Neuronal stem cell (in vitro differentiated cells): ENCODE measurements at regions not wholly inside any gene's neighbourhood (a gene's known extent, or its start where the extent isn't known, plus 50 kb on each side); places are given as distances from the start of the nearest gene placed in this dataset.

Source experiments
- DNase-seq: peaks from one replicate; pipeline ENCODE4 v3.0.0-alpha.2; 2013; ENCODE audit warnings: low spot score
- H2AFZ ChIP-seq: one replicate; pipeline ENCODE4 v1.6.1; 2013; ENCODE audit warnings: mild to moderate bottlenecking, low read length, inconsistent platforms
- H2AK5ac ChIP-seq: 2 replicates; pipeline ENCODE4 v1.6.1; 2013; ENCODE audit warnings: low read depth, mild to moderate bottlenecking, inconsistent platforms, low read length, moderate library complexity, mixed read lengths
- H2BK120ac ChIP-seq: 2 replicates; pipeline ENCODE4 v1.6.1; 2013; ENCODE audit warnings: low read depth, mild to moderate bottlenecking, inconsistent platforms, low read length, moderate library complexity, mixed read lengths
- H2BK12ac ChIP-seq: one replicate; pipeline ENCODE4 v1.6.1; 2013; ENCODE audit warnings: low read length, inconsistent platforms
- H2BK15ac ChIP-seq: 2 replicates; pipeline ENCODE4 v1.6.1; 2013; ENCODE audit warnings: mild to moderate bottlenecking, low read length, inconsistent platforms, mixed read lengths
- H2BK5ac ChIP-seq: one replicate; pipeline ENCODE4 v1.6.1; 2013; ENCODE audit warnings: inconsistent platforms, mild to moderate bottlenecking, low read length, moderate library complexity
- H3K14ac ChIP-seq: one replicate; pipeline ENCODE4 v1.6.1; 2013; ENCODE audit warnings: low read length, inconsistent platforms
- H3K18ac ChIP-seq: 2 replicates; pipeline ENCODE4 v1.6.1; 2013; ENCODE audit warnings: low read length, inconsistent platforms
- H3K23ac ChIP-seq: 2 replicates; pipeline ENCODE4 v1.6.1; 2013; ENCODE audit warnings: low read depth, mild to moderate bottlenecking, mixed read lengths, low read length, inconsistent platforms; ENCODE audit not compliant: poor library complexity
- H3K27ac ChIP-seq: replicated peaks from 3 replicates; pipeline ENCODE4 v1.5.1; 2013; ENCODE audit warnings: low read length, inconsistent platforms
- H3K27me3 ChIP-seq, 3 experiments: 2 replicates each; pipeline ENCODE4 v1.6.1; 2013; ENCODE audit warnings: low read length in 3 of 3, mild to moderate bottlenecking in 2 of 3, inconsistent platforms in 1 of 3, low read depth in 1 of 3, mixed read lengths in 1 of 3, moderate library complexity in 1 of 3; ENCODE audit not compliant: control insufficient read depth in 3 of 3, insufficient read depth in 3 of 3
- H3K36me3 ChIP-seq, 2 donors: replicated peaks in 1 of 2; 2 replicates each; pipeline ENCODE4 v1.6.1; 2013; ENCODE audit warnings: low read length in 2 of 2; ENCODE audit not compliant: control insufficient read depth in 2 of 2, insufficient read depth in 2 of 2
- H3K4ac ChIP-seq: 2 replicates; pipeline ENCODE4 v1.6.1; 2013; ENCODE audit warnings: inconsistent platforms, mild to moderate bottlenecking, low read length, moderate library complexity
- H3K4me1 ChIP-seq, 2 donors: 1 replicate in 1 of 2; 2 replicates in 1 of 2; pipeline ENCODE4 v1.6.1; 2013; ENCODE audit warnings: low read length in 2 of 2, low read depth in 1 of 2; ENCODE audit not compliant: control insufficient read depth in 2 of 2, insufficient read depth in 1 of 2
- H3K4me2 ChIP-seq: one replicate; pipeline ENCODE4 v1.6.1; 2013; ENCODE audit warnings: mild to moderate bottlenecking, low read length, inconsistent platforms; ENCODE audit not compliant: insufficient read depth, poor library complexity, severe bottlenecking
- H3K4me3 ChIP-seq, 2 donors: 2 replicates each; pipeline ENCODE4 v1.5.1; 2013; ENCODE audit warnings: low read length in 2 of 2, mild to moderate bottlenecking in 2 of 2, inconsistent platforms in 1 of 2, moderate library complexity in 1 of 2
- H3K79me1 ChIP-seq: one replicate; pipeline ENCODE4 v1.6.1; 2013; ENCODE audit warnings: low read depth, mild to moderate bottlenecking, inconsistent platforms, low read length, moderate library complexity
- H3K9ac ChIP-seq: one replicate; pipeline ENCODE4 v1.6.1; 2013; ENCODE audit warnings: mild to moderate bottlenecking, low read depth, low read length, inconsistent platforms; ENCODE audit not compliant: poor library complexity
- H3K9me3 ChIP-seq, 2 donors: replicated peaks in 1 of 2; 2 replicates each; pipeline versions ENCODE3 to v1.6.1; 2013; ENCODE audit warnings: low read length in 2 of 2, mild to moderate bottlenecking in 2 of 2, inconsistent platforms in 1 of 2, low read depth in 1 of 2, mixed read lengths in 1 of 2, moderate library complexity in 1 of 2; ENCODE audit not compliant: control insufficient read depth in 2 of 2, insufficient read depth in 1 of 2
- H4K8ac ChIP-seq: one replicate; pipeline ENCODE4 v1.6.1; 2013; ENCODE audit warnings: low read depth, mild to moderate bottlenecking, inconsistent platforms, low read length, moderate library complexity
- H4K91ac ChIP-seq: one replicate; pipeline ENCODE4 v1.6.1; 2013; ENCODE audit warnings: low read length, low read depth, mild to moderate bottlenecking, inconsistent platforms; ENCODE audit not compliant: poor library complexity
- WGBS, 2 donors: extraction: QIAGEN DNeasy Blood & Tissue Kit; methylation state at CpG; one replicate each; pipeline ENCODE4 v1.1.7; 2013; ENCODE audit warnings: missing lambda C conversion rate in 2 of 2, mixed read lengths in 1 of 2; ENCODE audit not compliant: insufficient read length in 2 of 2, insufficient replicate concordance in 1 of 2; ENCODE audit errors: extremely low coverage in 2 of 2; 5-methylcytosine and 5-hydroxymethylcytosine counted together

GRCh38 chr2:184040230-184040629 lies 558.1 kb upstream of the ZNF804A start:
- no peak overlapping the region for H2AK5ac ChIP-seq
- H3K18ac ChIP-seq = no peak overlapping the region
- no peak overlapping the region for H2BK12ac ChIP-seq
- no peak overlapping the region for H2AFZ ChIP-seq
- H2BK5ac ChIP-seq = no peak overlapping the region
- DNase-seq = no peak
- H4K8ac ChIP-seq = no peak overlapping the region
- H3K79me1 ChIP-seq = no peaks in the 10 kb centered on the region
- H3K36me3 ChIP-seq = no peaks in the 10 kb centered on the region
- H3K9me3 ChIP-seq = no peaks in the 10 kb centered on the region
- H3K4ac ChIP-seq = no peak overlapping the region
- H2BK15ac ChIP-seq = no peak overlapping the region
- no peak overlapping the region for H3K9ac ChIP-seq
- H3K27ac ChIP-seq = no peak overlapping the region
- no peak overlapping the region for H3K4me2 ChIP-seq
- WGBS, 2 donors = no CpG with 5 or more reads among the region's 1 CpG
- no peak overlapping the region for H3K4me3 ChIP-seq
- no peak overlapping the region for H2BK120ac ChIP-seq
- no peak overlapping the region for H3K23ac ChIP-seq
- no peak overlapping the region for H3K14ac ChIP-seq
- no peaks in the 10 kb centered on the region for H3K27me3 ChIP-seq
- H3K4me1 ChIP-seq = no peaks in the 10 kb centered on the region
- no peak overlapping the region for H4K91ac ChIP-seq

- Histone ChIP-seq H4K8ac (no peak overlapping the region), H2BK15ac (no peak overlapping the region), H3K4ac (no peak overlapping the region), H3K23ac (no peak overlapping the region), H3K4me2 (no peak overlapping the region), H3K9me3 (no peaks in the 10 kb centered on the region), H3K27me3 (no peaks in the 10 kb centered on the region), H3K4me1 (no peaks in the 10 kb centered on the region), H4K91ac (no peak overlapping the region), H2BK12ac (no peak overlapping the region), H2AK5ac (no peak overlapping the region), H2BK120ac (no peak overlapping the region), H3K14ac (no peak overlapping the region), H3K4me3 (no peak overlapping the region), H2BK5ac (no peak overlapping the region), H3K9ac (no peak overlapping the region), H3K79me1 (no peaks in the 10 kb centered on the region), H3K36me3 (no peaks in the 10 kb centered on the region), H2AFZ (no peak overlapping the region), H3K18ac (no peak overlapping the region), H3K27ac (no peak overlapping the region)
- WGBS, 2 donors = no CpG with 5 or more reads among the region's 3 CpGs
- no peak for DNase-seq
Observed at GRCh38 chr2:184041077-184041476, 557.3 kb upstream of the ZNF804A start.

GRCh38 chr2:184041777-184042176 lies 556.6 kb upstream of the ZNF804A start:
- Histone ChIP-seq H3K79me1 (no peaks in the 10 kb centered on the region), H3K18ac (no peak overlapping the region), H3K36me3 (no peaks in the 10 kb centered on the region), H3K4ac (no peak overlapping the region), H2BK12ac (no peak overlapping the region), H4K91ac (no peak overlapping the region), H3K4me3 (no peak overlapping the region), H3K23ac (no peak overlapping the region), H3K4me1 (no peaks in the 10 kb centered on the region), H2BK15ac (no peak overlapping the region), H2BK120ac (no peak overlapping the region), H3K27ac (no peak overlapping the region), H2AK5ac (no peak overlapping the region), H3K4me2 (no peak overlapping the region), H3K9ac (no peak overlapping the region), H2AFZ (no peak overlapping the region), H3K27me3 (no peaks in the 10 kb centered on the region), H4K8ac (no peak overlapping the region), H3K14ac (no peak overlapping the region), H2BK5ac (no peak overlapping the region), H3K9me3 (no peaks in the 10 kb centered on the region)
- WGBS, 2 donors = no CpG with 5 or more reads among the region's 4 CpGs
- DNase-seq = no peak

GRCh38 chr2:184047536-184047935 lies 550.8 kb upstream of the ZNF804A start:
- Histone ChIP-seq H3K23ac (no peak overlapping the region), H2AK5ac (no peak overlapping the region), H3K4me1 (no peaks in the 10 kb centered on the region), H4K8ac (no peak overlapping the region), H2BK12ac (no peak overlapping the region), H3K4ac (no peak overlapping the region), H2AFZ (no peak overlapping the region), H3K27ac (no peak overlapping the region), H3K4me2 (no peak overlapping the region), H4K91ac (no peak overlapping the region), H3K4me3 (no peak overlapping the region), H2BK15ac (no peak overlapping the region), H2BK5ac (no peak overlapping the region), H3K9ac (no peak overlapping the region), H3K9me3 (no peaks in the 10 kb centered on the region), H3K27me3 (no peaks in the 10 kb centered on the region), H3K79me1 (no peaks in the 10 kb centered on the region), H2BK120ac (no peak overlapping the region), H3K36me3 (no peaks in the 10 kb centered on the region), H3K14ac (no peak overlapping the region), H3K18ac (no peak overlapping the region)
- no CpG with 5 or more reads among the region's 3 CpGs for WGBS, 2 donors
- DNase-seq = no peak
